H9 (cell line): ENCODE measurements at regions not wholly inside any gene's neighbourhood (a gene's known extent, or its start where the extent isn't known, plus 50 kb on each side); places are given as distances from the start of the nearest gene placed in this dataset.

Source experiments
- DNase-seq: peaks from one replicate; pipeline ENCODE4 v3.0.0-alpha.2; 2017
- H2AFZ ChIP-seq: one replicate; pipeline ENCODE4 v1.6.1; 2013; ENCODE audit warnings: mild to moderate bottlenecking, low read length, control low read depth, moderate library complexity
- H2AK5ac ChIP-seq: 2 replicates; pipeline ENCODE4 v1.6.1; 2013; ENCODE audit warnings: low read length, control low read depth, mixed read lengths; ENCODE audit not compliant: insufficient read length
- H2BK120ac ChIP-seq: one replicate; pipeline ENCODE4 v1.6.1; 2013; ENCODE audit warnings: low read depth, mild to moderate bottlenecking, low read length, control low read depth, inconsistent platforms; ENCODE audit not compliant: poor library complexity, severe bottlenecking
- H2BK12ac ChIP-seq: 2 replicates; pipeline ENCODE4 v1.6.1; 2013; ENCODE audit warnings: low read length, control low read depth, mixed read lengths, low read depth; ENCODE audit not compliant: insufficient read length
- H2BK15ac ChIP-seq: 2 replicates; pipeline ENCODE4 v1.6.1; 2013; ENCODE audit warnings: low read depth, low read length, control low read depth
- H2BK20ac ChIP-seq: one replicate; pipeline ENCODE4 v1.6.1; 2013; ENCODE audit warnings: low read depth, mild to moderate bottlenecking, low read length, control low read depth, inconsistent platforms; ENCODE audit not compliant: poor library complexity, severe bottlenecking
- H2BK5ac ChIP-seq: 2 replicates; pipeline ENCODE4 v1.6.1; 2013; ENCODE audit warnings: low read length, control low read depth, mixed read lengths; ENCODE audit not compliant: insufficient read length
- H3K14ac ChIP-seq: 2 replicates; pipeline ENCODE4 v1.6.1; 2013; ENCODE audit warnings: low read length, control low read depth; ENCODE audit not compliant: insufficient read depth
- H3K18ac ChIP-seq: 2 replicates; pipeline ENCODE4 v1.6.1; 2013; ENCODE audit warnings: low read depth, mild to moderate bottlenecking, mixed read lengths, low read length, control low read depth; ENCODE audit not compliant: insufficient read length
- H3K23ac ChIP-seq: 2 replicates; pipeline ENCODE4 v1.6.1; 2013; ENCODE audit warnings: low read length, control low read depth, mixed read lengths, low read depth; ENCODE audit not compliant: insufficient read length
- H3K23me2 ChIP-seq: 2 replicates; pipeline ENCODE4 v1.6.1; 2013; ENCODE audit warnings: low read depth, mild to moderate bottlenecking, mixed read lengths, low read length, control low read depth; ENCODE audit not compliant: insufficient read length, poor library complexity, severe bottlenecking
- H3K27ac ChIP-seq: 2 replicates; pipeline ENCODE4 v1.5.1; 2013; ENCODE audit warnings: low read length, control low read depth, mixed read lengths, low read depth; ENCODE audit not compliant: insufficient read length
- H3K27me3 ChIP-seq: 2 replicates; pipeline ENCODE4 v1.6.1; 2013; ENCODE audit warnings: low read length, control low read depth, inconsistent platforms; ENCODE audit not compliant: insufficient read depth
- H3K4ac ChIP-seq: 2 replicates; pipeline ENCODE4 v1.6.1; 2013; ENCODE audit warnings: low read depth, mild to moderate bottlenecking, control low read depth, inconsistent platforms, low read length, moderate library complexity
- H3K4me1 ChIP-seq: 2 replicates; pipeline ENCODE4 v1.6.1; 2013; ENCODE audit warnings: low read length, control low read depth, inconsistent platforms; ENCODE audit not compliant: insufficient read depth
- H3K4me2 ChIP-seq: 2 replicates; pipeline ENCODE4 v1.6.1; 2013; ENCODE audit warnings: low read length, control low read depth, mixed read lengths; ENCODE audit not compliant: insufficient read length, insufficient read depth
- H3K56ac ChIP-seq: 2 replicates; pipeline ENCODE4 v1.6.1; 2013; ENCODE audit warnings: low read depth, mild to moderate bottlenecking, mixed read lengths, low read length, control low read depth; ENCODE audit not compliant: insufficient read length
- H3K79me1 ChIP-seq: 2 replicates; pipeline ENCODE4 v1.6.1; 2013; ENCODE audit warnings: low read depth, mild to moderate bottlenecking, moderate library complexity, low read length, control low read depth, inconsistent platforms; ENCODE audit not compliant: insufficient read depth, poor library complexity, severe bottlenecking
- H3K79me2 ChIP-seq: 2 replicates; pipeline ENCODE4 v1.6.1; 2013; ENCODE audit warnings: low read length, control low read depth, inconsistent platforms; ENCODE audit not compliant: insufficient read depth
- H3K9ac ChIP-seq: 2 replicates; pipeline ENCODE4 v1.6.1; 2013; ENCODE audit warnings: low read length, control low read depth, mixed read lengths; ENCODE audit not compliant: insufficient read length; ENCODE audit errors: extremely low read depth
- H3K9me3 ChIP-seq: one replicate; pipeline ENCODE4 v1.6.1; 2013; ENCODE audit warnings: low read depth, low read length, inconsistent platforms; ENCODE audit not compliant: control insufficient read depth
- H3T11ph ChIP-seq: one replicate; pipeline ENCODE4 v1.6.1; 2013; ENCODE audit warnings: mild to moderate bottlenecking, low read length, control low read depth, inconsistent platforms
- H4K20me1 ChIP-seq: one replicate; pipeline ENCODE4 v1.6.1; 2013; ENCODE audit not compliant: control insufficient read depth, insufficient read length, insufficient read depth
- H4K5ac ChIP-seq: 2 replicates; pipeline ENCODE4 v1.6.1; 2013; ENCODE audit warnings: low read depth, mild to moderate bottlenecking, mixed read lengths, low read length, control low read depth; ENCODE audit not compliant: insufficient read length
- H4K8ac ChIP-seq: replicated peaks from 2 replicates; pipeline ENCODE4 v1.6.1; 2013; ENCODE audit warnings: low read length, control low read depth, mixed read lengths, low read depth; ENCODE audit not compliant: insufficient read length
- H4K91ac ChIP-seq: 2 replicates; pipeline ENCODE4 v1.6.1; 2013; ENCODE audit warnings: low read depth, mild to moderate bottlenecking, moderate library complexity, mixed read lengths, low read length, control low read depth; ENCODE audit not compliant: insufficient read length
- H3K27ac Mint-ChIP-seq, 3 experiments: 2 replicates in 2 of 3; 3 replicates in 1 of 3; pipeline ENCODE4 v1.8.0; 2020 to 2021; ENCODE audit warnings: mixed read lengths in 3 of 3, mild to moderate bottlenecking in 1 of 3, moderate library complexity in 1 of 3
- H3K27me3 Mint-ChIP-seq: 2 replicates; pipeline ENCODE4 v1.8.0; 2021; ENCODE audit warnings: low read depth, mild to moderate bottlenecking, moderate library complexity, mixed read lengths
- H3K36me3 Mint-ChIP-seq, 3 experiments: 2 replicates in 2 of 3; 3 replicates in 1 of 3; pipeline ENCODE4 v1.8.0; 2020 to 2021; ENCODE audit warnings: low read depth in 3 of 3, mixed read lengths in 3 of 3; ENCODE audit not compliant: insufficient read depth in 1 of 3
- H3K4me1 Mint-ChIP-seq, 2 experiments: 2 replicates each; pipeline ENCODE4 v1.8.0; 2020; ENCODE audit warnings: mixed read lengths in 2 of 2
- H3K4me3 Mint-ChIP-seq, 2 experiments: 2 replicates in 1 of 2; 3 replicates in 1 of 2; pipeline ENCODE4 v1.8.0; 2020 to 2021; ENCODE audit warnings: mild to moderate bottlenecking in 2 of 2, mixed read lengths in 2 of 2, moderate library complexity in 1 of 2
- H3K9me3 Mint-ChIP-seq, 2 experiments: 2 replicates in 1 of 2; 3 replicates in 1 of 2; pipeline ENCODE4 v1.8.0; 2020; ENCODE audit warnings: mild to moderate bottlenecking in 2 of 2, mixed read lengths in 2 of 2, moderate library complexity in 1 of 2
- CTCF ChIP-seq: fragments of 200-600 bp; sonication (generic); conservative IDR thresholded peaks from 3 replicates; pipeline ENCODE4 v1.8.0; 2021; ENCODE audit warnings: antibody characterized with exemption, mild to moderate bottlenecking
- WGBS: extraction: QIAGEN DNeasy Blood & Tissue Kit; methylation state at CpG from one replicate; pipeline ENCODE4 v1.1.7; 2013; ENCODE audit warnings: missing lambda C conversion rate, low lambda C conversion rate, mixed read lengths; ENCODE audit not compliant: insufficient read length; ENCODE audit errors: extremely low coverage; 5-methylcytosine and 5-hydroxymethylcytosine counted together

- Histone ChIP-seq H3K9me3 (no peaks in the 10 kb centered on the region), H3K4ac (no peak overlapping the region), H3K27ac (no peak overlapping the region), H3K79me1 (no peaks in the 10 kb centered on the region), H2AFZ (no peak overlapping the region), H3K4me2 (no peak overlapping the region), H2BK20ac (no peak overlapping the region), H2BK5ac (no peak overlapping the region), H4K8ac (no peak overlapping the region), H3K23me2 (no peaks in the 10 kb centered on the region), H4K91ac (no peak overlapping the region), H3K9ac (no peak overlapping the region), H3K23ac (no peak overlapping the region), H3K18ac (no peak overlapping the region), H3K56ac (no peak overlapping the region), H2BK12ac (no peak overlapping the region), H3K79me2 (no peaks in the 10 kb centered on the region), H3K27me3 (no peaks in the 10 kb centered on the region), H4K5ac (no peak overlapping the region), H4K20me1 (no peaks in the 10 kb centered on the region), H3T11ph (no peak overlapping the region), H3K4me1 (no peaks in the 10 kb centered on the region), H2BK15ac (no peak overlapping the region), H3K14ac (no peak overlapping the region), H2BK120ac (no peak overlapping the region), H2AK5ac (no peak overlapping the region)
- Mint-ChIP-seq H3K27me3 (peaks cover 2% of the 10 kb centered on the region; the same call in 1 of the 2 replicates), H3K27ac (no peak overlapping the region), H3K9me3 (peaks cover 0 to 10% of the 10 kb centered on the region in 2 experiments; a peak in 3 of 5 replicates), H3K4me1 (no peaks in the 10 kb centered on the region), H3K36me3 (0 out of 7 replicates have a peak, but pooled peaks cover 0 to 3% (median 0%) of the 10 kb centered on the region in 3 experiments), H3K4me3 (no peak overlapping the region)
- TF ChIP-seq CTCF: no peak
- no CpG with 5 or more reads among the region's 1 CpG for WGBS
- DNase-seq: no peak
Measured at GRCh38 chr5:54603372-54603771, 85.8 kb downstream of the SNX18 start.
